ENCODE measurements at regions not wholly inside any gene's neighbourhood (a gene's known extent, or its start where the extent isn't known, plus 50 kb on each side); places are given as distances from the start of the nearest gene placed in this dataset.

DNA sequence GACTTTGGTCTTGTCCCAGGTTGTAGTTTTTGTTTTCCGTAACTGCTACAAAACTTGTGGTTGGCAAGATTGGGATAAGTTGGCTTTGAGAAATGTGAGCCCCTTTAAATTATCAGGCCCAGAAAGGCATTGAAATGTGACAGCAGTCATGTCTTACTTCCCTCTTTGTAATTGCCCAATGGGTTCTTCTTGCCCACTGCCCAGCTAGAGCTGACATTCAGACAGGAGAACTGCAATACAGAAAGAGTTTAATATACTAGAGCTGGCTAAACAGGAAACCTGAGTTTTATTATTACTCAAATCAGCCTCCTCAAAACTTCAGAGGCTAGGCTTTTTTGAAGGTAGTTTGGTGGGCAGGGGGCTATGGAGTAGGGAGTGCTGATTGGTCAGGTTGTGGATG, 288.3 kb downstream of the ZNF674 start:
- WGBS (ENCODE audit: low lambda C conversion rate): 100% methylated on average over 1 of the region's 1 CpG
- Histone ChIP-seq H4K20me1 (ENCODE audit: insufficient read depth, low read length) (no peaks in the 10 kb centered on the region), H3K36me3 (replicated peaks in 1 of 2; ENCODE audit: control insufficient read depth in 1 of 2, insufficient read depth in 2 of 2, low read length in 2 of 2) (no peaks in the 10 kb centered on the region), H3K27me3 (ENCODE audit: control insufficient read depth in 1 of 2, insufficient read depth in 2 of 2, low read length in 2 of 2) (no peaks in the 10 kb centered on the region), H3K4me2 (ENCODE audit: low read depth, low read length) (no peak overlapping the region), H3K27ac (ENCODE audit: extremely low read length, insufficient read depth, low read length) (no peak overlapping the region), H3K4me1 (ENCODE audit: insufficient read depth, low read length) (peaks cover 25% of the 10 kb centered on the region), H2AFZ (ENCODE audit: low read length) (no peak overlapping the region), H3K4me3 (replicated peaks in 1 of 3; ENCODE audit: insufficient read depth in 1 of 3, low read depth in 2 of 3, low read length in 3 of 3) (no peak overlapping the region), H3K9ac (ENCODE audit: insufficient read depth, low read depth, low read length) (no peak overlapping the region), H3K79me2 (ENCODE audit: insufficient read depth, low read length) (no peaks in the 10 kb centered on the region), H3K9me3 (ENCODE audit: low read length) (no peaks in the 10 kb centered on the region)
- POLR2A ChIA-PET: no interaction called here
- intact Hi-C loops (cut with micrococcal nuclease; ENCODE audit: unreplicated experiment) (no loop called here), in situ Hi-C loops (cut with HindIII; ENCODE audit: extremely low pct_ligation_motif_present, low pct_unique_long_range_greater_than_20kb) (no loop called here)
- ATAC-seq: no peak
- DNase-seq (ENCODE audit: low spot score): no peak
- BruUV-seq (replicated peaks): no TSS peak
- no peak for FAIRE-seq
- CTCF ChIA-PET (ENCODE audit: low intra/inter-chr PET ratio, low total read pairs): no interaction called here
- TF ChIP-seq GZF1 (CRISPR knock-in tag; IDR thresholded peaks at IDR 0.05) (no peak), IRX3 (CRISPR knock-in tag; IDR thresholded peaks at IDR 0.05; ENCODE audit: borderline replicate concordance, low read depth) (no peak), ZNF136 (CRISPR knock-in tag; IDR thresholded peaks at IDR 0.05; ENCODE audit: low read depth) (no peak), ATAD3A (CRISPR knock-in tag; IDR thresholded peaks at IDR 0.05) (no peak), NFE2L1 (CRISPR knock-in tag; IDR thresholded peaks at IDR 0.05; ENCODE audit: borderline replicate concordance) (no peak), ZNF30 (CRISPR knock-in tag; IDR thresholded peaks at IDR 0.05) (no peak), HES4 (CRISPR knock-in tag; IDR thresholded peaks at IDR 0.05; ENCODE audit: borderline replicate concordance) (no peak), SMYD3 (CRISPR knock-in tag; IDR thresholded peaks at IDR 0.05) (no peak), ATM (IDR thresholded peaks at IDR 0.05; ENCODE audit: borderline replicate concordance) (no peak)
- TF ChIP-seq, protein P1, sequence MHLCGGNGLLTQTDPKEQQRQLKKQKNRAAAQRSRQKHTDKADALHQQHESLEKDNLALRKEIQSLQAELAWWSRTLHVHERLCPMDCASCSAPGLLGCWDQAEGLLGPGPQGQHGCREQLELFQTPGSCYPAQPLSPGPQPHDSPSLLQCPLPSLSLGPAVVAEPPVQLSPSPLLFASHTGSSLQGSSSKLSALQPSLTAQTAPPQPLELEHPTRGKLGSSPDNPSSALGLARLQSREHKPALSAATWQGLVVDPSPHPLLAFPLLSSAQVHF (CRISPR knock-in tag; IDR thresholded peaks at IDR 0.05): no peak
- TF ChIP-seq, protein P2, sequence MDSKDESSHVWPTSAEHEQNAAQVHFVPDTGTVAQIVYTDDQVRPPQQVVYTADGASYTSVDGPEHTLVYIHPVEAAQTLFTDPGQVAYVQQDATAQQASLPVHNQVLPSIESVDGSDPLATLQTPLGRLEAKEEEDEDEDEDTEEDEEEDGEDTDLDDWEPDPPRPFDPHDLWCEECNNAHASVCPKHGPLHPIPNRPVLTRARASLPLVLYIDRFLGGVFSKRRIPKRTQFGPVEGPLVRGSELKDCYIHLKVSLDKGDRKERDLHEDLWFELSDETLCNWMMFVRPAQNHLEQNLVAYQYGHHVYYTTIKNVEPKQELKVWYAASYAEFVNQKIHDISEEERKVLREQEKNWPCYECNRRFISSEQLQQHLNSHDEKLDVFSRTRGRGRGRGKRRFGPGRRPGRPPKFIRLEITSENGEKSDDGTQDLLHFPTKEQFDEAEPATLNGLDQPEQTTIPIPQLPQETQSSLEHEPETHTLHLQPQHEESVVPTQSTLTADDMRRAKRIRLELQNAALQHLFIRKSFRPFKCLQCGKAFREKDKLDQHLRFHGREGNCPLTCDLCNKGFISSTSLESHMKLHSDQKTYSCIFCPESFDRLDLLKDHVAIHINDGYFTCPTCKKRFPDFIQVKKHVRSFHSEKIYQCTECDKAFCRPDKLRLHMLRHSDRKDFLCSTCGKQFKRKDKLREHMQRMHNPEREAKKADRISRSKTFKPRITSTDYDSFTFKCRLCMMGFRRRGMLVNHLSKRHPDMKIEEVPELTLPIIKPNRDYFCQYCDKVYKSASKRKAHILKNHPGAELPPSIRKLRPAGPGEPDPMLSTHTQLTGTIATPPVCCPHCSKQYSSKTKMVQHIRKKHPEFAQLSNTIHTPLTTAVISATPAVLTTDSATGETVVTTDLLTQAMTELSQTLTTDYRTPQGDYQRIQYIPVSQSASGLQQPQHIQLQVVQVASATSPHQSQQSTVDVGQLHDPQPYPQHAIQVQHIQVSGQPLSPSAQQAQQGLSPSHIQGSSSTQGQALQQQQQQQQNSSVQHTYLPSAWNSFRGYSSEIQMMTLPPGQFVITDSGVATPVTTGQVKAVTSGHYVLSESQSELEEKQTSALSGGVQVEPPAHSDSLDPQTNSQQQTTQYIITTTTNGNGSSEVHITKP (CRISPR knock-in tag; IDR thresholded peaks at IDR 0.05; ENCODE audit: low read depth): no peak
- TF ChIP-seq, protein P3, sequence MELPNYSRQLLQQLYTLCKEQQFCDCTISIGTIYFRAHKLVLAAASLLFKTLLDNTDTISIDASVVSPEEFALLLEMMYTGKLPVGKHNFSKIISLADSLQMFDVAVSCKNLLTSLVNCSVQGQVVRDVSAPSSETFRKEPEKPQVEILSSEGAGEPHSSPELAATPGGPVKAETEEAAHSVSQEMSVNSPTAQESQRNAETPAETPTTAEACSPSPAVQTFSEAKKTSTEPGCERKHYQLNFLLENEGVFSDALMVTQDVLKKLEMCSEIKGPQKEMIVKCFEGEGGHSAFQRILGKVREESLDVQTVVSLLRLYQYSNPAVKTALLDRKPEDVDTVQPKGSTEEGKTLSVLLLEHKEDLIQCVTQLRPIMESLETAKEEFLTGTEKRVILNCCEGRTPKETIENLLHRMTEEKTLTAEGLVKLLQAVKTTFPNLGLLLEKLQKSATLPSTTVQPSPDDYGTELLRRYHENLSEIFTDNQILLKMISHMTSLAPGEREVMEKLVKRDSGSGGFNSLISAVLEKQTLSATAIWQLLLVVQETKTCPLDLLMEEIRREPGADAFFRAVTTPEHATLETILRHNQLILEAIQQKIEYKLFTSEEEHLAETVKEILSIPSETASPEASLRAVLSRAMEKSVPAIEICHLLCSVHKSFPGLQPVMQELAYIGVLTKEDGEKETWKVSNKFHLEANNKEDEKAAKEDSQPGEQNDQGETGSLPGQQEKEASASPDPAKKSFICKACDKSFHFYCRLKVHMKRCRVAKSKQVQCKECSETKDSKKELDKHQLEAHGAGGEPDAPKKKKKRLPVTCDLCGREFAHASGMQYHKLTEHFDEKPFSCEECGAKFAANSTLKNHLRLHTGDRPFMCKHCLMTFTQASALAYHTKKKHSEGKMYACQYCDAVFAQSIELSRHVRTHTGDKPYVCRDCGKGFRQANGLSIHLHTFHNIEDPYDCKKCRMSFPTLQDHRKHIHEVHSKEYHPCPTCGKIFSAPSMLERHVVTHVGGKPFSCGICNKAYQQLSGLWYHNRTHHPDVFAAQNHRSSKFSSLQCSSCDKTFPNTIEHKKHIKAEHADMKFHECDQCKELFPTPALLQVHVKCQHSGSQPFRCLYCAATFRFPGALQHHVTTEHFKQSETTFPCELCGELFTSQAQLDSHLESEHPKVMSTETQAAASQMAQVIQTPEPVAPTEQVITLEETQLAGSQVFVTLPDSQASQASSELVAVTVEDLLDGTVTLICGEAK (IDR thresholded peaks at IDR 0.05): no peak
- TF ChIP-seq, protein P3 (CRISPR knock-in tag; IDR thresholded peaks at IDR 0.05): no peak
